GM23338 (cell line): ENCODE measurements at regions not wholly inside any gene's neighbourhood (a gene's known extent, or its start where the extent isn't known, plus 50 kb on each side); places are given as distances from the start of the nearest gene placed in this dataset.

ENCODE experiments used
- CREB1 ChIP-seq: fragments of 250-450 bp; sonication (Bioruptor Pico); IDR thresholded peaks from 2 replicates; pipeline ENCODE4 v1.5.0; 2020; ENCODE audit warnings: low read depth, mild to moderate bottlenecking, moderate library complexity
- EZH2 ChIP-seq: fragments of 200-600 bp; sonication (generic); IDR thresholded peaks from one replicate; pipeline ENCODE4 v1.8.0; 2017; ENCODE audit warnings: antibody characterized with exemption, mild to moderate bottlenecking, low read depth; ENCODE audit not compliant: unreplicated experiment
- EZH2phosphoT487 ChIP-seq: fragments of 200-600 bp; sonication (generic); IDR thresholded peaks from one replicate; pipeline ENCODE4 v1.8.1; 2018; ENCODE audit warnings: antibody characterized with exemption; ENCODE audit not compliant: unreplicated experiment
- JUNB ChIP-seq: IDR thresholded peaks from one replicate; pipeline ENCODE4 v1.6.1; 2016; ENCODE audit warnings: antibody characterized with exemption; ENCODE audit not compliant: unreplicated experiment
- NANOG ChIP-seq: IDR thresholded peaks from 2 replicates; pipeline ENCODE4 v1.6.1; 2016; ENCODE audit warnings: antibody characterized with exemption, borderline replicate concordance
- POLR2AphosphoS5 ChIP-seq: IDR thresholded peaks from 2 replicates; pipeline ENCODE4 v1.6.1; 2016; ENCODE audit warnings: antibody characterized with exemption, low read depth
- ZNF114 ChIP-seq: fragments of 250-450 bp; sonication (Bioruptor Pico); IDR thresholded peaks from 2 replicates; pipeline ENCODE4 v1.5.0; 2020; ENCODE audit warnings: mild to moderate bottlenecking, moderate library complexity
- ZNF331 ChIP-seq: fragments of 250-450 bp; sonication (Bioruptor Pico); IDR thresholded peaks from 2 replicates; pipeline ENCODE4 v1.5.0; 2020; ENCODE audit warnings: low read depth, mild to moderate bottlenecking, moderate library complexity
- TF ChIP-seq, protein P1 (sequence below), 2 experiments: fragments of 200-600 bp in 1 of 2; sonication (generic) in 1 of 2; conservative IDR thresholded peaks; 2 replicates each; pipeline versions ENCODE4 v1.5.1 to v1.6.1; 2016 to 2017; ENCODE audit warnings: antibody characterized with exemption in 2 of 2, low read depth in 2 of 2, mild to moderate bottlenecking in 2 of 2, moderate library complexity in 1 of 2
- TF ChIP-seq, protein P2 (sequence below): IDR thresholded peaks from one replicate; pipeline ENCODE4 v1.6.1; 2018; ENCODE audit warnings: antibody characterized with exemption; ENCODE audit not compliant: unreplicated experiment
- TF ChIP-seq, protein P3 (sequence below): IDR thresholded peaks from 2 replicates; pipeline ENCODE4 v1.6.1; 2016; ENCODE audit warnings: antibody characterized with exemption
- TF ChIP-seq, protein P4 (sequence below): fragments of 250-450 bp; sonication (Bioruptor Pico); IDR thresholded peaks from 2 replicates; pipeline ENCODE4 v1.5.0; 2020; ENCODE audit warnings: mild to moderate bottlenecking, moderate library complexity

DNA sequence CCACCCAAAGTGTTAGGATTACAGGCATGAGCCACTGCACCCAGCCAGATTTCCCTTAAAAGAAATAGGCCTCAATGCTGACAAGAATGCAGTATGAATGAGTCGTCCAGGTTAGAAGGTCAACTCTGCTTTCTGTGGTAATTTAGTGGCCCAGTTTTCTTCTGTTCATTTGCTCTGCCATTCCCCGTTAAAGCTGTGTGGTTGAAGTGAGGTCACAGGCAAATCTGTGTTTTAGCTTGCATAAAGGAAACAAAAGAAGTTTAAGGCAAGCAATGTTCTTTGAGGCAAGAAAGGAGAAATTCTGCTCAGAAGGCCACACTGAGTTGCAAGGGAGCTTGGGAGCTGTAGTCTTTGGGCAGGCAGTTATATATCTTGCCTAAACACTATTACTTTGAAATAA lies 176.8 kb downstream of the LARP7 start:
- TF ChIP-seq, protein P1, sequence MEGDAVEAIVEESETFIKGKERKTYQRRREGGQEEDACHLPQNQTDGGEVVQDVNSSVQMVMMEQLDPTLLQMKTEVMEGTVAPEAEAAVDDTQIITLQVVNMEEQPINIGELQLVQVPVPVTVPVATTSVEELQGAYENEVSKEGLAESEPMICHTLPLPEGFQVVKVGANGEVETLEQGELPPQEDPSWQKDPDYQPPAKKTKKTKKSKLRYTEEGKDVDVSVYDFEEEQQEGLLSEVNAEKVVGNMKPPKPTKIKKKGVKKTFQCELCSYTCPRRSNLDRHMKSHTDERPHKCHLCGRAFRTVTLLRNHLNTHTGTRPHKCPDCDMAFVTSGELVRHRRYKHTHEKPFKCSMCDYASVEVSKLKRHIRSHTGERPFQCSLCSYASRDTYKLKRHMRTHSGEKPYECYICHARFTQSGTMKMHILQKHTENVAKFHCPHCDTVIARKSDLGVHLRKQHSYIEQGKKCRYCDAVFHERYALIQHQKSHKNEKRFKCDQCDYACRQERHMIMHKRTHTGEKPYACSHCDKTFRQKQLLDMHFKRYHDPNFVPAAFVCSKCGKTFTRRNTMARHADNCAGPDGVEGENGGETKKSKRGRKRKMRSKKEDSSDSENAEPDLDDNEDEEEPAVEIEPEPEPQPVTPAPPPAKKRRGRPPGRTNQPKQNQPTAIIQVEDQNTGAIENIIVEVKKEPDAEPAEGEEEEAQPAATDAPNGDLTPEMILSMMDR (conservative IDR thresholded peaks at IDR 0.05; ENCODE audit: low read depth in 2 of 2) = no peak
- TF ChIP-seq EZH2 (no peak), EZH2phosphoT487 (no peak), NANOG (no peak), ZNF331 (no peak), ZNF114 (CRISPR knock-in tag) (no peak), POLR2AphosphoS5 (no peak), CREB1 (no peak), JUNB (no peak)
- TF ChIP-seq, protein P2, sequence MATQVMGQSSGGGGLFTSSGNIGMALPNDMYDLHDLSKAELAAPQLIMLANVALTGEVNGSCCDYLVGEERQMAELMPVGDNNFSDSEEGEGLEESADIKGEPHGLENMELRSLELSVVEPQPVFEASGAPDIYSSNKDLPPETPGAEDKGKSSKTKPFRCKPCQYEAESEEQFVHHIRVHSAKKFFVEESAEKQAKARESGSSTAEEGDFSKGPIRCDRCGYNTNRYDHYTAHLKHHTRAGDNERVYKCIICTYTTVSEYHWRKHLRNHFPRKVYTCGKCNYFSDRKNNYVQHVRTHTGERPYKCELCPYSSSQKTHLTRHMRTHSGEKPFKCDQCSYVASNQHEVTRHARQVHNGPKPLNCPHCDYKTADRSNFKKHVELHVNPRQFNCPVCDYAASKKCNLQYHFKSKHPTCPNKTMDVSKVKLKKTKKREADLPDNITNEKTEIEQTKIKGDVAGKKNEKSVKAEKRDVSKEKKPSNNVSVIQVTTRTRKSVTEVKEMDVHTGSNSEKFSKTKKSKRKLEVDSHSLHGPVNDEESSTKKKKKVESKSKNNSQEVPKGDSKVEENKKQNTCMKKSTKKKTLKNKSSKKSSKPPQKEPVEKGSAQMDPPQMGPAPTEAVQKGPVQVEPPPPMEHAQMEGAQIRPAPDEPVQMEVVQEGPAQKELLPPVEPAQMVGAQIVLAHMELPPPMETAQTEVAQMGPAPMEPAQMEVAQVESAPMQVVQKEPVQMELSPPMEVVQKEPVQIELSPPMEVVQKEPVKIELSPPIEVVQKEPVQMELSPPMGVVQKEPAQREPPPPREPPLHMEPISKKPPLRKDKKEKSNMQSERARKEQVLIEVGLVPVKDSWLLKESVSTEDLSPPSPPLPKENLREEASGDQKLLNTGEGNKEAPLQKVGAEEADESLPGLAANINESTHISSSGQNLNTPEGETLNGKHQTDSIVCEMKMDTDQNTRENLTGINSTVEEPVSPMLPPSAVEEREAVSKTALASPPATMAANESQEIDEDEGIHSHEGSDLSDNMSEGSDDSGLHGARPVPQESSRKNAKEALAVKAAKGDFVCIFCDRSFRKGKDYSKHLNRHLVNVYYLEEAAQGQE = no peak
- TF ChIP-seq, protein P3, sequence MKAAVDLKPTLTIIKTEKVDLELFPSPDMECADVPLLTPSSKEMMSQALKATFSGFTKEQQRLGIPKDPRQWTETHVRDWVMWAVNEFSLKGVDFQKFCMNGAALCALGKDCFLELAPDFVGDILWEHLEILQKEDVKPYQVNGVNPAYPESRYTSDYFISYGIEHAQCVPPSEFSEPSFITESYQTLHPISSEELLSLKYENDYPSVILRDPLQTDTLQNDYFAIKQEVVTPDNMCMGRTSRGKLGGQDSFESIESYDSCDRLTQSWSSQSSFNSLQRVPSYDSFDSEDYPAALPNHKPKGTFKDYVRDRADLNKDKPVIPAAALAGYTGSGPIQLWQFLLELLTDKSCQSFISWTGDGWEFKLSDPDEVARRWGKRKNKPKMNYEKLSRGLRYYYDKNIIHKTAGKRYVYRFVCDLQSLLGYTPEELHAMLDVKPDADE = no peak
- TF ChIP-seq, protein P4, sequence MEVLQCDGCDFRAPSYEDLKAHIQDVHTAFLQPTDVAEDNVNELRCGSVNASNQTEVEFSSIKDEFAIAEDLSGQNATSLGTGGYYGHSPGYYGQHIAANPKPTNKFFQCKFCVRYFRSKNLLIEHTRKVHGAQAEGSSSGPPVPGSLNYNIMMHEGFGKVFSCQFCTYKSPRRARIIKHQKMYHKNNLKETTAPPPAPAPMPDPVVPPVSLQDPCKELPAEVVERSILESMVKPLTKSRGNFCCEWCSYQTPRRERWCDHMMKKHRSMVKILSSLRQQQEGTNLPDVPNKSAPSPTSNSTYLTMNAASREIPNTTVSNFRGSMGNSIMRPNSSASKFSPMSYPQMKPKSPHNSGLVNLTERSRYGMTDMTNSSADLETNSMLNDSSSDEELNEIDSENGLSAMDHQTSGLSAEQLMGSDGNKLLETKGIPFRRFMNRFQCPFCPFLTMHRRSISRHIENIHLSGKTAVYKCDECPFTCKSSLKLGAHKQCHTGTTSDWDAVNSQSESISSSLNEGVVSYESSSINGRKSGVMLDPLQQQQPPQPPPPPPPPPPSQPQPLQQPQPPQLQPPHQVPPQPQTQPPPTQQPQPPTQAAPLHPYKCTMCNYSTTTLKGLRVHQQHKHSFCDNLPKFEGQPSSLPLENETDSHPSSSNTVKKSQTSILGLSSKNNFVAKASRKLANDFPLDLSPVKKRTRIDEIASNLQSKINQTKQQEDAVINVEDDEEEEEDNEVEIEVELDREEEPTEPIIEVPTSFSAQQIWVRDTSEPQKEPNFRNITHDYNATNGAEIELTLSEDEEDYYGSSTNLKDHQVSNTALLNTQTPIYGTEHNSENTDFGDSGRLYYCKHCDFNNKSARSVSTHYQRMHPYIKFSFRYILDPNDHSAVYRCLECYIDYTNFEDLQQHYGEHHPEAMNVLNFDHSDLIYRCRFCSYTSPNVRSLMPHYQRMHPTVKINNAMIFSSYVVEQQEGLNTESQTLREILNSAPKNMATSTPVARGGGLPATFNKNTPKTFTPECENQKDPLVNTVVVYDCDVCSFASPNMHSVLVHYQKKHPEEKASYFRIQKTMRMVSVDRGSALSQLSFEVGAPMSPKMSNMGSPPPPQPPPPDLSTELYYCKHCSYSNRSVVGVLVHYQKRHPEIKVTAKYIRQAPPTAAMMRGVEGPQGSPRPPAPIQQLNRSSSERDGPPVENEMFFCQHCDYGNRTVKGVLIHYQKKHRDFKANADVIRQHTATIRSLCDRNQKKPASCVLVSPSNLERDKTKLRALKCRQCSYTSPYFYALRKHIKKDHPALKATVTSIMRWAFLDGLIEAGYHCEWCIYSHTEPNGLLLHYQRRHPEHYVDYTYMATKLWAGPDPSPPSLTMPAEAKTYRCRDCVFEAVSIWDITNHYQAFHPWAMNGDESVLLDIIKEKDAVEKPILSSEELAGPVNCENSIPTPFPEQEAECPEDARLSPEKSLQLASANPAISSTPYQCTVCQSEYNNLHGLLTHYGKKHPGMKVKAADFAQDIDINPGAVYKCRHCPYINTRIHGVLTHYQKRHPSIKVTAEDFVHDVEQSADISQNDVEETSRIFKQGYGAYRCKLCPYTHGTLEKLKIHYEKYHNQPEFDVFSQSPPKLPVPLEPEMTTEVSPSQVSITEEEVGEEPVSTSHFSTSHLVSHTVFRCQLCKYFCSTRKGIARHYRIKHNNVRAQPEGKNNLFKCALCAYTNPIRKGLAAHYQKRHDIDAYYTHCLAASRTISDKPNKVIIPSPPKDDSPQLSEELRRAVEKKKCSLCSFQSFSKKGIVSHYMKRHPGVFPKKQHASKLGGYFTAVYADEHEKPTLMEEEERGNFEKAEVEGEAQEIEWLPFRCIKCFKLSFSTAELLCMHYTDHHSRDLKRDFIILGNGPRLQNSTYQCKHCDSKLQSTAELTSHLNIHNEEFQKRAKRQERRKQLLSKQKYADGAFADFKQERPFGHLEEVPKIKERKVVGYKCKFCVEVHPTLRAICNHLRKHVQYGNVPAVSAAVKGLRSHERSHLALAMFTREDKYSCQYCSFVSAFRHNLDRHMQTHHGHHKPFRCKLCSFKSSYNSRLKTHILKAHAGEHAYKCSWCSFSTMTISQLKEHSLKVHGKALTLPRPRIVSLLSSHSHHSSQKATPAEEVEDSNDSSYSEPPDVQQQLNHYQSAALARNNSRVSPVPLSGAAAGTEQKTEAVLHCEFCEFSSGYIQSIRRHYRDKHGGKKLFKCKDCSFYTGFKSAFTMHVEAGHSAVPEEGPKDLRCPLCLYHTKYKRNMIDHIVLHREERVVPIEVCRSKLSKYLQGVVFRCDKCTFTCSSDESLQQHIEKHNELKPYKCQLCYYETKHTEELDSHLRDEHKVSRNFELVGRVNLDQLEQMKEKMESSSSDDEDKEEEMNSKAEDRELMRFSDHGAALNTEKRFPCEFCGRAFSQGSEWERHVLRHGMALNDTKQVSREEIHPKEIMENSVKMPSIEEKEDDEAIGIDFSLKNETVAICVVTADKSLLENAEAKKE (CRISPR knock-in tag) = no peak
